ENCODE measurements at regions not wholly inside any gene's neighbourhood (a gene's known extent, or its start where the extent isn't known, plus 50 kb on each side); places are given as distances from the start of the nearest gene placed in this dataset.

DNA sequence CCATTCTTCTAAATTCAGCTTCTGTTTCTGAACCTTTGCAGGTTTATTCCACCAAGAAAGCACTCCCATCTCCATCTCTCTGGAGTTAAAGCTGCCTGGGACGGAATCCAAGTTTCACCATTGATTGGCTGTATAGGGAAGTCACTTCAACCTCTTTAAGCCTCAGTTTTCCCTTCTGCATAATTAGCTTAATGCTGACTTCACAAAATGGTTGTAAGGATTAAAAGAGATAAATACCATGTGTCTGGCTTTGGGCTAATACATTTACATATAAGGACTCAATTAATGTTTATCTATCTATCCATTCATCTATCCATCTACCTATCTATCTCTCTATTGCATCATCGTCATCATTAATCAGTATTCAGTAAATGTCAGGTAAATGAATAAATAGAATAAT is 629.6 kb upstream of the MGMT start:
- DNase-seq: no peak

DNA sequence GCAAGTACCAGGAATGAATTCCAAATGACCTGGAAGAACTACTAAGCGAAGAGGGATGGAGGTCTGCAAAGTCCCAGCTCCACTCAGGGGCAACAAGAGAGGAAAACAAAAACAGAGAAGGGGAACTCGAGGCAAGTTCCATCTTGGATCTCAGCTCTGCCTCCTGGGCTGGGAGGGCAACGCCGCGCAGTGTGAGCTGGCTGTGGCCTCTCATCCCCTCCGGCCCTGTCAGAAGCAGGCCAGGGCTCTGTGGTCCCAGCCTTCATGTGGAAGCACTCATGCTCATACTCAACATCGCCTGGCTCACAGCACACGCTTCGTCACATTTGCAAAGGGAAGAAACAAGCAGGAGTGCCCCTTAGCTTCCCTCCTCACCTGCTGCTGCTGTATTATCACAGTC is 627.9 kb upstream of the MGMT start:
- no peak for DNase-seq

DNA sequence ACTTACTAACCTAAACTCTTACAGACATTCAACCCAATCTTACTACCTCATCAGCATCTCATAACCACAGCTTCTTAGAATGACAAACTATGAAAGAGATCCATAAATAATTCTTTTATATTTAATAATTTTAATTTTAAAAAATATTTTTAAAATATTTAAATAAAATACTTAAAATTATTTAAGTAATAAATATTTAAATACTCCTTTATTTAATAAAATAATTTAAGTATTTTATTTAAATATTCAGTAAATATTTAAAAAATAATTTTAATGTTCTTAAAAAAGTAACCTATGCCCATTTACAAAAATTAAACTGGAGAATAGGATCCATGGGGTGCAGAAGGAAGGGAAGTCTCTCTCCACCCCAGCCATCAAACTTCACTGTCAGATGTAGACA is 627.3 kb upstream of the MGMT start:
- DNase-seq: no peak

DNA sequence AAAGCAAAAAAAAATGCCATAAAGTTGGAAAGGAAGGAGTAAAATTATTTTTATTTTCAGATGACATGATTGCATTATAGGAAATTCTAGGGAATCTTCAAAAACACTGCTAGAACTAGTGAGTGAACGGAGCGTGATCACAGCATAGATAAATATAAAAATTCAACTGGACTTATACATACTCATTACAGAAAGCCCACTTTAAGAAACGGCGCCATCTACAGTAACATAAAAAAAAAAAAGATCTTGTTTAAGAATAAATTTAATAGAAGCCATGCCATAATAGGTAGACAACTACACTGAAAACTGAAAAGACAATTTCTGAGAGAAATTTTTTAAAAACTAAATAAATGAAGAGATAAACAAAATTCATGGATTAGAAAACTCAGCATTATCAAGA is 623.1 kb upstream of the MGMT start:
- no peak for DNase-seq

DNA sequence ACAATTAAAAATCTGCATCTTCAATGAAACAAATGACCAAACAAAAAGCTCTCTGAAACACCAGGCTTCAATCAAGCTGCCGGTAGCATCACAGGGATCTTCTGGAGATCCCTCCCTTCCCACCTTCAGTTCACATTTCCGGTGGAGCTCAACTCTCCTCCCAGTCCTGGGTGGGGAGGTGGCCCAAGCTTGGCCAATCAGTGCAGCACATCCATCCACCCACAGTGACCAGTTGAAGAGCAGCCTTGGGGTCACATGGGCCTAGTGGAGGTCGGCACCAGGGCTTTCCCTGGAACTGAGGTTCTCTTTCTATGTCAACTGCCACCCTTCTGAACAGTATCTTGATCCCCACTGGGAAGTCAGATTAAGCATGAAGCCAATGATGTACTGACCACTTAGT is 620.1 kb upstream of the MGMT start:
- DNase-seq: no peak

DNA sequence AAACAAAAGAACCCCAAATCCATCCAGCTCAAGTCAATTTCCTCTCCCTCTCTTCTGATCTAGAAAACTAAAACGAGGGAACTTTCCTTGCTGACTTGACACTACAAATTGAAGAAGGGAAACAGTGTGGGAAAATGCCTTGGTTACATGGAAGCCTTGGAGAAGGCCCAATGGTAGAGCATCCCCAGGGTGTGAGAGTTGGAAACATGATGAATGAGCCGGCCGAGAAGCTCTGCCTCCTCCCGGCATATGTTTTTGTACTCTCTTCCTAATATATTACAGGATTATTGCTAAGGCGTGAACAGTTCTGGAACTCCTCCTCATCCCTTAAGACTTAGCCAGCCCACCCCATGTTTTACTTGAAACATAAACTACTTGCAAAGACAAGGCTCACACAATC is 618.2 kb upstream of the MGMT start:
- DNase-seq: no peak

DNA sequence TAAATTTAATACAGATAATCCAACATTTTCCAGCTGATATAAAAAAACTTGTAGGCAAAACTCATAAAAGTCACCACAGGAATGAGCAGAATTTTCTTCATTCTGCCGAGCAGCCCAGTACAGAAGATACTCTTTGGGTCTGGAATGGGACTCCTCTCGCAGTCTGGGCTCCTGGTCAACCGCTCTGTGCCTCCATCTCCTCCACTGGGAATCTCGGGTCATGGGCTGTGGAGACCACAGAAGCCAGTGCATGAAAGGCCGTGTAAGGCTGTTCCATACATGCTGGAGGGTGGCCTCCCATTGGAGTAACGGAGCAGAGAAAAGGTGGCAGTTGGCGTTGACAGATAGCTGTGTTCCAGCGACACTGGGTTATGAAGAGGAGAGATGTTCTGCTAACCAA is 616.4 kb upstream of the MGMT start:
- DNase-seq: no peak

DNA sequence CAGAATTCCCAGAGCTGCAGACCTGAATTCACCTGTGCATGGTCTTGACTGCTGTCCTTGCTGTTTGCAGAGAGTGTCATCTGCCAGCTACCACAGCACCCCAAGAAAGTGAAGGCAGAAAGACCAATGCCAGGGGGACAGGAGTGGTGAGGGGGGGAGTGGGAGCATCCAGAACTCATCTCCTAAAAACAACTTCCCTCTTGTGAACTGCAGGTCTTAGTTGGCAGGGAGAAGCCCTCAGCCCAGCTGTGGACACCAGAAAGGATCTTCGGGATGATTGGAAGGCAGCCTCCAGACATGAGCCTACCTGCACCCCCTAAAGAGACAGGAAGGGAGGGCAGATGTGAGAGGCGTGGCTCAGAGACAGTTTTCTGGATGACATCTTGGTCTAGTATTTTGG is 615.8 kb upstream of the MGMT start:
- DNase-seq: no peak

DNA sequence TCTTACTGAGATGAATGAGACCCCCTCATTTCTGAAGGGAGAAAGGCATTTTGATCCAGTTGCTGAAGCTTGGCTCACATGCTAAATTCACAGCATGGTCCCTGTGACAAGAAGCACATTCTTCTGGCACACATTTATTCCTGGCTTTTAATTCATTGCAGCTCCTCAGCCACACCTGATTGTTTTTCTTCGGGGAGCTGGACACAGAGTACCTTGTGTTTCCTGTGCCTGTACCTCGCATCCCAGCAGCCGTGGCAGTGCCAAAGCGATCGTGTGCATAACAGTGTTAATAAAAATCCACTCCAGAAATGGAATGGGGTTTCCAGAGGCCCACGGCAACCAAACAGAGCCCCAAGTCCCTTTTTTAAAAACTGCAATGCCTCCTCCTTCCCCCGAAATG is 615.3 kb upstream of the MGMT start:
- no peak for DNase-seq

DNA sequence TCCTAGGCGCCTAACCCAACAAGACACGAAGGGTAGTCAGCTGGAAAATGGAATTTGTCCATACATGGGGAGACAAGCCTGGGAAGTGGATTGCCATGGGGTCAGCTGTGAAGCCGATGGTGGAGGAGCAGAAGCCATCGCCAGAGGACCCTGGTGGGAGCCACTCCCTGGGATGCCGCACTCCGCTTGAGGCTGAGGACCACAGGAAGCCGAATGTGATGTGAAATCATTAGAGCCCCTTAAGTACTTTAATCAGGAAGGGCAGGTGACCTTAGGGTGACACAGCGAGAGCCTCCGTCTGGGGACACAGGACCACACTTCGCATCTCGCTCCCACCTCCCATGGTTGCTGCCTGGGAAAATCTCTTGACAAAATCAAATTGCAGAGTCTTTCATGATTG is 614.6 kb upstream of the MGMT start:
- no peak for DNase-seq

DNA sequence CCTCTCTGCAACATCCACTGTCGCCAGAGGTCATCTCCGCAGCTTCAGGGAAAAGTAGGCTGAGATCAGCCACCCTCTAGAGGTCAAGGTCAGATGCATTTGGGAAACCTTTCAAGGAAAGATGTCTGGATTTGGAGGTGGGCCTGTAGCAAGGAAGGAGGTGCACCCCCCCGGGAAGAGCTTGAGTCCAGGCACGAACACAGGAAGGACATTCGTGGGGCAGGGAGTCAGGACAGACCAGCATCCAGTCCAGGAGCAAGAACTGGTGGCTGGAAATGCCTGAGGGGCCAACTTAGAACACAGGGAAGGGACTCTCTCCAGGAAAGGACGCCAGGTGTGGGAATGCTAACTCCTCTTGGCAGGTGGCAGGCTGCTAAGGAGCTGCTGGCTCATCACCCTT is 614.1 kb upstream of the MGMT start:
- DNase-seq: no peak

DNA sequence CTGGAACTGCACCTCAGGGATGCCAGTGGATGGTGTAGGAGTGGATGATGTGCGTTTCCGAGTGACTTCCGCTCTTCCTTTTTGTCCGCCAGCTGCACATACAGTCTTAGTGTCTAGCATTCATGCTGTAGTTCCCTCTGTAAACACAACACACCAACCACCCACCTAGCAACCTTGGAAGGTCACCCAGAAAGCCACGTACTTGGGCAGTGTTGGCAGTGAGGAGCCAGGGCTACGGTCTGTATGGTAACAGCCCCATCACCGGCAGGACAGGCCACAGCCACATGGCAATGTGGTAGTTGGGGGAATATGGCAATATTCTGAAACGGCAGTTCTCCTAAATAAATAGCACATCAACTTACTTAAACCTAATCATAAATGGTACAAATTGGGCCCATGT is 613.5 kb upstream of the MGMT start:
- DNase-seq: no peak

DNA sequence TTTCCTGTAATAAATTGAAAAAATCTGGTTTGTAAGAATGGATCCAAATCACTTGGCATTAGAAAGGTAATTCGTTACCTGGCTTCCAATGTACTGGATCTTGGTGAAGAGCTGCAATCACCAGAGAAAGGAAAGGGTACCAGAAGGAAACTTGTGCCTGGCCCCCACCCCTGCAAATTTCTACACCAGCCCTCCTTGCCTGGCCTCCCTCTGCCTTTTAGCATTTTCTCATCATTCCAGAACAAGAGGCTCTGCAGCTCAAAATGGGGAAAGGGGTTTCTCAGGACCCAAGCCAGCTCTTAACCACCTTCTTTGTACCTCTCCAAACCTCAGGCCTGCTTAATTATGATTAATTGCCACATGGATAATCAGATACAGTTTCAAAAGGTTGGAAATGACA is 612.8 kb upstream of the MGMT start:
- no peak for DNase-seq

DNA sequence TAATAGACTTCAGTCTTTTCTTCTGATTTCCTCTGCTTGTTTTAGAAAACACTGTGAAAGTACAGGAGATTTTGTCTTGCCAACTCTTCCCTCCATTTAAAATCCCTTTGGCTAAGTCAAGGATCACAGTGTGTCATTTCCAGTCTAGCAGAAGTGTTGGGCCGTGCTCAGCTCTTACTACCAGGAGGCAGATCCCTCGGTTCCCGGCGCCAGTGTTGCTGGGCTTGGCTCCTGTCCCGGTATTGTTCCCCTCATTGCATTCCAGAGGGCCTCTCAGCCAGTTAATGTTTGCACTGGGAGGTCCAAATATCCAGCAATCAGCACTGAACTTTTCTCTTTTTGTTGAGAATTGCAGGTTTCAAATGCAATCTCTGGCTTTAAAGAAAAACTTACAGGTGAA is 612.1 kb upstream of the MGMT start:
- no peak for DNase-seq

DNA sequence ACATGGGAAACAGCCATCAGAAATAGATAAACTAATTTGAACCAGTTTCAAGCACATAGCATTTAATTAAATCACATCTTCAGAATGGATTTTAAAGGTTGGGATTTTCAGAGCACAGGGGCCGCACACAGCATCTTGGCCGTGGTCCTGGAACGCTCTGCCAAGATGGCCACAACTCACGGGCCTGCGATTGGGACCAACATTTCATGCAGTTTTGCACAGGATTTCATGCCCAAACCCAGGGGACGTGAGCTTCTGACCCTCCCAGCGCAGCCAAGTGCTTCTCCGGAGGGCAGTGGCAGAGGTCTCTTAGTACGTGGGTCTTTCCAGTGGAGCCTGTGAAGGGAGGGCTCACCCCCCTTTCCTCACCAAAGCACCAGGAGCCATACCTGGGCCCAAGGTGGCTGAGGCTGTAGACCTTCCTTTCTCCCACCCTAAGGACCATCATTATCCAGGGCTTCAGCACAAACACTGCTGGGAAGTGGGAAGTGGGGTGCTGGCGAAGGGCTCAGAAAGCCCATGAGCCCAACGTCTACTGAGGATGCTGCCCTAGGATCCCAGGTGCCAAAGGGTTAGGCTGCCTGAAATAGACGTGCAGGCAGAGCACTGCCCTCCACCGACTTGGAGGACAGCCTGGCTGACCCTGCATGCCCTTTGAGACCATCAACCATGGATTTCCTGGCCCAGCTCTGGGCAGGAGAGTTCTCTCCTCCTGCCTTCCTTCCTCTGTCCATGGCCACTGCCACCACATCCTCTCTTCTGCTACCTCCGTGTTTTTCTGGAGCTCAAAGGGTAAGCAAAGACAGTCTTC is 611.2 kb upstream of the MGMT start:
- no peak for DNase-seq

DNA sequence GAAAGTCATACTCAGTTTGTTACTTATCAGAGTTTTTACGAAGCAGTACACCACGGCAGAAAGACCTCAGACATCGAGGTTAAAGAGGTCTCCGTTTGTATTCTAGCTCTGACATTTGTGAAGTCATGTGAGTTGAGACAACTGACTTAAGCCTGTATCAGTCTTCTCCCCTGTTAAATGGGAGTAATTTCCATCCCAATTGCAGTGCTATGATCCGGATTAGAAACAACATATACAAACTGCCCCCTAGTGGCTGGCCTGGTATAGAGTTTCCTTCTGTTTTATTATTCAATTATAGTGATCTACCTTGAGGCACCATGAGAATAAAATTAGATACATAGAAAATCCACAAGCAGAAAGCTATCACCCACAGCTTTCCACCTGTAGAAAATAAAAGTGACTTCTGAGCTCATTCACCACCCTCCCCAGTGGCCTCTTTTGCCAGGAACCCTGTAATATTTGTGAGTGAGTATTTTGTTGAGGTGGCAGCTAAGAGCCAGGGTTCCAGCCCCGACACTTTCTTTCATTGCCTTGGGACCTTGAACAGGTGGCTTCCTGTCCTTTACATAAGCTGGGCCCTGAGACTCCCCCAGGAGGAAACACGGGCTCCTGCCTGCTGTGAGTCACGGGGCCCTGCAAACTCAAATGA is 607.2 kb upstream of the MGMT start:
- DNase-seq: no peak

DNA sequence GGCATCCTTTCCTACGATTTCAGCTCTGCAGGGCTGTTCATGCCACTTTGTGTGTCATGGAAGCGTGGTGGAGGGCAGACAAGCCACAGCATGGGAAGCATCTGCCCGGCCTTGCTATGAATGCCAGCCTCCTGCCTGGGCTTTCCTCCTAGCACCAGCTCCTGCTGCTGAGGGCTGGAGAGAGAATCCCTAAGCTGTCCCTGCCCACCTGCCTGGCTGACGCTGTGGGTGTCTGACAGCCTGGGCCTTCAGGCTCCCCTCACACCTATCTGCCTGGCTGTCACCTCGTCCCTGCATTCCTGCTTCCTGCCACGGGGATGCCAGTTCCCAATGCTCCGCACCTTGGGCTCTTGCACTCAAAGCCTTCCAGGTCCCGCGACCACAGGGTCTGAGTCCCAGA is 606.5 kb upstream of the MGMT start:
- no peak for DNase-seq

DNA sequence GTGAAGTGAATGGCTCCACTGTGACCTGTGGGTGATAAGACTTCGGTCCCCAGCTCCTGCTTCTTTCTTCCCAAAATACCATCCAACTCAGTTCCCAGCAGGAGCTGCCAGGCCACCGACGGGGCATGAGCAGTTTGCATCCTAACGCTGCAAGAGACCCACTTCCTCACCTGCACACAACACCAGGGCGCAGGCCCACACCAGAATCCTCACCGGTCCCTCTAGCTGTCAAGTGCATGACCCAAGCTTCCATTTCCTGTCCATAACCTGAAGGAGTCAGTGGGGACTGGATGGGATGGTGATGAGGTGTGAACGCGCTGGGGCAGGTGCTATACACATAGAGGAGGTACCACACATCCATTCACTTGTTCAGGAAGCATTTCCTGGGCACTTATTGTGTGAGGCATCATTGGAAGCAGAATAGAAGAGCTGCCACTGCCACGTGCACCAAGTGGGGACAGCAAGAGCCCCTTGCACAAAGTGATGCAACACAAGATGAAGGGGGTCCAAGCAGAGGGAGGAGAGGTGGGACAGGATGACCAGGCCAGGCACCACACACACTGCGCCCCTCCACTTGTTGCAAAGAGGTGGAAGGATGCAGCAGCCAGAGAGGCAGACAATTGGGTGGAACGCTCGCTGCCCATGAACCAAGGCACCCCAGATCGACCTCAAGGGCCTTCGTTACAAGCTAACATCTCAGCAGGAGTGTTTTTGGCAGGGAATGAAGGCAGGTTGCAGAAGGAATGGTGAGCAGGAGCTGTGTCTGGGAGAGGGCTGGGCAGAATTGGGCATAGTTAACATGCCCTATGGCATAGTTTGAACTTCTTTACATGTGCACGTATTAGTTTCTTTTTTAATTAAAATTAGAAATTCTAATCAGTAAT is 605.8 kb upstream of the MGMT start:
- no peak for DNase-seq

DNA sequence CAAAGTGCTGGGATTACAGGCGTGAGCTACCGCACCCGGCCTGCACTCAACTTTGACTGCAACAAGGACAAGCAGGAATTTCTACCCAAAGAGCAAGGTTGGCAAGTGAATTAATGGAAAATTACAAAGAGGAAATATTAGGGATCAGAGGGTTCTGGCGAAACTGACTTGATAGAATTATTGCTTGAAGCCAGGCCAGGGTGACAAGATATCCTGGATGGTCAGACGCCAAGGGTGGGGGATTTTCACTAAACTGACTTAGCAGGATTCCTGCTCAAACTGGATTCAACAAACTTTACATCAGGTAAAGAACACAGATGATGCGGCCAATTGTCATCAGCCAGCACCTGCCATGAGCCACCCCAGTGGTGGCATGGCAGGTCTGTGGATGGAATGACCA is 603.6 kb upstream of the MGMT start:
- no peak for DNase-seq

DNA sequence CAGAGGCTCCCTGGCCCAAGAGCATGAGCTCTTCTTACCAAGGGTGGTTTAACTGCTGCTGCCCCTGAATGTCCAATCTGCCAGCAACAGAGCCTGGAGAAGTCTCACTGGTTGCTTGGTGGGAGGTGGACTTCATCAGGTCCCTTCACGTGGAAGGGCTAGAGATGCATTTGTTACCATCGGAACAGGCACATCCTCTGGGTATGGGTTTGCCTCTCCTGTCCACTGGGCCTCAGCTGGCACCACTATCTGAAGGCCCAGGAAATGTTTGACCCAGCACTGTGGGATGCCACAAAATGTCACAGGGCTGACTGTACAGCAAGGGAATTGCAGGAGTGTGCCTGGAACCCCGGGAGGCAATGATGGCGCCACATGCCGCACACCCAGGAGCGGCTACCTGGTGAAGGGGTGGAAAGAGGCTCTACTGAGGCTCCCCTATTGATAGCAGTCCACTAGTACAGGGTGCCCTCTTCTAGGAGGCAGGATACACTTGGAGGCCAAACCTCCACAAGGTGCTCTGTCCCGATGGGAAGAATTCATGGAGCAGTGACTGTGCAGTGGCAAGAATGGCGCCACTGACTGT is 603.1 kb upstream of the MGMT start:
- DNase-seq: no peak

DNA sequence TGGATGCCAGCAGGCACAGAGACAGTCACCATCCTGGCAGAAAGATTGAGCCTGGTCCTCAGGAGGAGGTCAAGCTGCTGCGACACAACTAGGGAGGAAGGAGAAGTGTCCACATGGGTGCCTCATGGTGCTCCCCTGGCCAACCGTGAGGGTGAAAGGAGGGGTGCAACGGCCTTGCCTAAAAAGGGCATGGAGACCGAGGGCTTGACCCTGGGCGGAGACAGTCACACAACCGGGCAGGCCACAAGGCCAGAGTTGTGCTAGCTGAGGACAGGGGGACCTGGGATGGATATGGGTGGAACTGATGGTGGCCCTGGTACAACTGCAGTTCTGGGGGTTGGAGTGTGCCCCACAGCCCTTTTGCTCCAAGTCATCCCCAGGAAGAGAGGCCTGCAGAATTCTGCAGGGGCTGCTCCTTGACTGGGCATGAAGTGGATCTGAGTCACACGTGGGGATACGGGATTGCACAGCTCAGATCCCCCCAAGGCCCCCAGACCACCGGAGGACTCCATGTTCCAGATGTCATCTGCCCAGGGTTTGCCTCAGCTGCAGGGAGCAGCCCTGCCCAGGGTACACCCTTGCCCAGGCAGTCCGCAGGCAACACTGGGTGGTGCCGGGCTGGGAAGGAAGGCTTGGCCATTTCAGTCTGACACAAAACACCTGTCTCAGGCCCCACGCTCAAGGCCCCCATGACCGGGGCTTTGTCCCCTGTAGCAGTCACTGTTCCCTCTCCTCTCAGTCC is 602.3 kb upstream of the MGMT start:
- no peak for DNase-seq

DNA sequence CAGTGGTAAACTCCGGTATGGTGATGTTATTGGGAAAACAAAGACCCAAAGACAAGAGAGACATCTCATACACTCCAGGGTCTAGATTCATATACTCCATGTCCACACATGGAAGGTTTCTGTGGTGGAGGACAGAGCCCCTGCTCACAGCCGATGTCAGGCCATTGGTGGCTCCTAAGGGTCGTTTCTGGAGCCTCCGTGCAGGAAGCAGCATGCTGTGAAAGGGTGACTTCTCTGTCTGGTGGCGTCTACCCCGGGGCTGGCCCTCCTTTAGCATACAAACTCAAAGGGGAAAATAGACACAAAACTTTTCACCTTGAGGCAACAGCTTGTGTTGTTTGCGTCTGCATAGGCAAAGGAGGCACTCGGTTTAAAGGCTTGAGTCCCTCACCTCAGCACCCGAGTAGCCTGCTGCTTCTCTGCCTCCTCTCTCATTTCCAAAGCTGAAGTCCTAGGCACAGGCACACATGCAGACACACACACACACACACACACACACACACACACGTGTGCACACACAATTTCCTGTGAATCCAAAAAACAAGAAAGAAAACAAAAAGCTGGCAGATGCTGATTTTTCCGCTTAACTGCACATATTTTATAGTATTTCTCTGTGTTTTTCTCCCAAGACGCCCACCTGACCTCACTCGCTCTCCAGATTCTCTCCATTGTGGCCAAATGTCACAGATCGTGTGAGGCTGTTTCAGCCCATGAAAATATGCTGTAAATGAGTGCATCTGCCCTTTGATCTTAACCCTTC is 601.4 kb upstream of the MGMT start:
- DNase-seq: no peak

All from NCI-H187 treated with DMSO at 0.1 percent for 48 hours (cell line).